Left colon (tissue), 2 donors: ENCODE measurements at regions not wholly inside any gene's neighbourhood (a gene's known extent, or its start where the extent isn't known, plus 50 kb on each side); places are given as distances from the start of the nearest gene placed in this dataset.

ENCODE experiments used
- ATAC-seq: fragments of 200-7000 bp; cut with Tn5 transposase; one replicate; pipeline ENCODE4 v1.9.1; 2020; ENCODE audit warnings: mild to moderate bottlenecking, moderate library complexity
- DNase-seq, 2 donors: peaks; one replicate each; pipeline ENCODE4 v3.0.0-alpha.2; 2020
- intact Hi-C, 2 donors: fragments of 100-400 bp; cut with DNase I in 1 of 2; cut with micrococcal nuclease in 1 of 2; formaldehyde crosslinking; loops; one replicate each; pipeline versions ENCODE4 v1.11.2 to v1.14.0; 2022; cut with DNase I, micrococcal nuclease
- donor health status: DM: no; HTN: no; CAD: no.
- donor health status: DM: yes; HTN: yes; CAD: no.

DNA sequence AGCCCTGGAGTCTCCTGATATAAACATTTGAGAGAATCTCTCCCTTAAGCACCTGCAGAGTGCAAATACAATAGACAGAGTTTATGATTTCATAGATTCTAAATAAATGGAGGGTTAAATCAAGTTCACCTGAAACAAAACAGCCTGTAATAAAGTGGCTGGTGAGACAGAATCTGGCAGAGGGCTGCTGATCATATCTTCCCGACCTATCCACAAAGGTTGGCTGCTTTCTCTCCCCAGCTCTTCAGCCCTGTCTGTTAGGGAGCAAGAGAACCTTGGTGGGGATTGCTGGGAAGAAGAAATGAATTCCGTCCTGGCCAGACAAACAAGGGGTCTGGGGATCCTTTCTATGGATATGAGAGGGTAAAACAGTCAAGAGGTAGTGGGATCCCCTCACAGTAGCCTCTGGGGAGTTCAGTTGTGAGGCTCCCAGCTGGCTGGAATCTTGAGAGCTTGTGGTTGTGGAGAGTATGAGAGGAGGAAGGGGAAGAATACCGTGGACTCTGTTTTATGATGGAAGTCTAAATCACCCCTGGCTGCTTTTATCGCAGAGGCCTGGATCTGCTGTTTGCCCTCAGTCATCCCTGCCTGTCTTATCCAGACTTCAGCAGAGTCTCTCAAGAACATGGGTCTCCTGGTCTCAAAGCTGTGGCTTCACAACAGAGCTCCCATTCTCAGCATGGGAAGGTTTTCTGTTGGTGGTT lies 451.3 kb downstream of the NTRK3 start:
- intact Hi-C loops: no loop called here
- no peak for DNase-seq
- no peak for ATAC-seq

- ATAC-seq: no peak
- DNase-seq: no peak
- intact Hi-C loops: no loop called here
Measured at GRCh38 chr15:87804451-87804850, 452.1 kb downstream of the NTRK3 start.

DNA sequence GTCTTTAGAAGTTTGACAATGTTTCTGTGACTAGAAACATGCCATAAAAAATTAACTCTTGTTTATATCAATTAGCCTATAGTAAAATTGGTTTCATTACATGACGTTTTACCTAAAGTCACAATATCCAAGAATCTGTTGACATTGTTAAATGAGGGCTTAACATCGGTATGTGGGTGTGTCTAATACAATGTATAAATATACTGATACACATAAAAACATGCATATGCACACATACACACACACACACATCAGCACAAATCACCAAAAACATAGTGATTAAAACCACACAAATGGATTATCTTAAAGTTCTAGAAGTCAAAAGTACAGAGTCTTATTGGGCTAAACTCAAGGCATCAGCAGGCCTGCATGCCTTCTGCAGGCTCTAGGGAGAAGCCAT lies 456.7 kb downstream of the NTRK3 start:
- DNase-seq (no peak), ATAC-seq (no peak)
- intact Hi-C loops: no loop called here

DNA sequence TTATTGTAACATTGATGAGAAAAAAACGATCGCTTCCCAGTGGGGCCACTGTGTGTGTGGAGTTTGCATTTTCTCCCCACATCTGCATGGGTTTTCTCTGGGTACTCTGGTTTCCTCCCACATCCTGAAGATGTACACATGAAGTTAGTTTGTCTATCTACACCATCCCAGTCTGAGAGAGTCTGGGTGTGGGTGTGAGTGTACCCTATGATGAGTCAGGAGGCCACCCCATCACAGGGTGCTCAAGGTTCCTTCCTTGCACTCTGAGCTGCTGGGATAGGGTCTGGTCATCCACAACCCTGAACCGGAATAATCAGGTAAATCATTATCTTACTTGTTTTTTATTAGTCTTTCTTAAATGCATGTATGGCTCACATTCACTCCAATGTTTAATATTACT lies 457.1 kb downstream of the NTRK3 start:
- intact Hi-C loops: no loop called here
- no peak for ATAC-seq
- no peak for DNase-seq

DNA sequence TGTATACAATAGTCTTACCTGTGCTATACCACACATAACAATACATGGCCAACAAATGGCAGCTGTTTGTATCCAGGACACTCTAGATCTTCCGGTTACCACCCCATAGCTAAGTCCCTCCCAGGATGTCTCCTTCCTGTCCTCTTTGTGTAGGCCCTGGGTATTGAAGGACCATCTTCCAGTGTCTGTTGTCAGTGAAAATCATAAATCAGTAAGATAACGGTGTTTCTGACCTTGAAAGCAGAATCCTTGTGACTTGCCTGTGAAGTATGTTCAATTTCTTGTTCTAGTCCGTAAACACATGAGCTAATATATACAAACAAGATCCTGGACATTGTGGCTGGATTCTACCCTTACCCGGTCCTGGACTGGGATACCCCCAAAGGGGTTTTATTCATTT lies 462.8 kb downstream of the NTRK3 start:
- ATAC-seq (no peak), DNase-seq (no peak)
- intact Hi-C loops: no loop called here

- ATAC-seq (no peak), DNase-seq (no peak)
- intact Hi-C loops: no loop called here
Measured at GRCh38 chr15:87792250-87793040, 464.1 kb downstream of the NTRK3 start.

DNA sequence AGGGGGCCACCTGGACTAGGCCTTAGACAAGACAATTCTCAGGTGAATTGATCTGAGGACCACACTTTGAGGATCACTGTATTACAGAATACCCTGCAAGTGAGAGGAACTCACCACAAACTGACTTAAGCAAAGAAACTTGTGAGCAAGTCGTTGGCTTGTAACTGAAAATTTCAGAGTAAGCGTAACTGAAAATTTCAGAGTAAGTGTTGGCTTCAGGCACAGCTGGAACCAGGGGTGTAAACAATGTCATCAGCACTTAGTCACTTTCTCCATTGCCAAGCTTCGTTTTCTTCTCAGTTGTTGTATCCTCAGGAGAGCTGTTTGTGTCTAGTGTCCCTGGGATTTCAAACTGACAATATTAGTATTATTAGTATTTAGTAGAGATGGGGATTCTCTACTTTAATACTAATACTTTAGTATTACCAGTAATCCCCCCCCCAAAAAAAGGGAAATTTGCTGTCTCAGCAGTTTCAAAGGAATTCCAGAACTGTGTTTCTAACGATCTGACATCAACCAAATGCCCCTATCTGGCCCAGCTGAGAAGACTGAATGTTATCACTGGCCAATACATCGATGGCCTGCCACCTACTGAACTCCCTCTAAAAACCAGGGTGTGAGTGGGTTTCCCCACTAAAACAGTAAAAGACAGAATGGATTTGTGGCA lies 474.4 kb downstream of the NTRK3 start:
- DNase-seq (no peak), ATAC-seq (no peak)

GRCh38 chr15:87779746-87780145 lies 476.8 kb downstream of the NTRK3 start:
- ATAC-seq (no peak), DNase-seq (no peak)
- intact Hi-C loops: no loop called here

More for the DNA sequence above, 474.4 kb downstream of the NTRK3 start:
- intact Hi-C loops: no loop called here

DNA sequence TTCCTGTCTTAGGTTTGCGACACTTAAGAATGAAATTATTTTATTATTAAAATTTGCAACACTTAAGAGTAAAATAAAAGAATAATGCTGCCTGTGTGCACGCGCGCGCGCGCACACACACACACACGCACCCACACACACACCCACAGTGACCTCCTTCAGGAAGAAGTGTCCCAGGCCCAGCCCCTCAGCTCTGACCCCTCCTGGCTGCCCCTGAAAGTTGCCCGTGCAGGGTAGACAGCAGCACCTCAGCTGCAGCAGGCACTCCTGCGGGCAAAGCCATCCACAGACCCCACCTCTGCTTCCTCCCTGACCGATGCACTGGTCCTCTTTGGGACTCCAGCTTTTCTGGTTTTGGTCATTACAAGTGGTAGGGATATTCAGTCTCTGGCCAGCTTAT lies 478.2 kb downstream of the NTRK3 start:
- ATAC-seq (no peak), DNase-seq (no peak)
- intact Hi-C loops: no loop called here

GRCh38 chr15:87777054-87777561 lies 479.4 kb downstream of the NTRK3 start:
- DNase-seq: no peak
- intact Hi-C loops: no loop called here
- ATAC-seq: no peak

DNA sequence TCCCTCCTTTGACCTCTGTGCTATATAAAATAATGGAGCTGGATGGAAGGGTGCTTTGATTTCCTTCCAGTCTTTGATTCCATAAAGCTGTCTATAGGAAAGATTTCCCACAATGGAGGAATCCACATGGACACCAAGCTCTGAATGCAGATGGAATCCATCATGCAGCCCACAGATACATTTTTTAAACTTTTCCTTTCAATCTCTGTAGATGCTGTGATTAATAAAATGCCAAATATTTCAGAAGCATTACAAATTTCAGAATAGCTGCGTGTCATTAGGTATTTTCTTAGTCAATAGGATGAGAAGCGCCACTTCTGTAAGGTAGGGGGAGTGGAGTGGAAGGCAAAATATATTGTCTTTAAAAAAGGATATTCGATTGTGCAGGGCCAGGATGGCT lies 489.0 kb downstream of the NTRK3 start:
- intact Hi-C loops: no loop called here
- ATAC-seq (no peak), DNase-seq (no peak)

- intact Hi-C loops: no loop called here
- no peak for ATAC-seq
- DNase-seq: no peak
Measured at GRCh38 chr15:87764461-87765240, 491.9 kb downstream of the NTRK3 start.

DNA sequence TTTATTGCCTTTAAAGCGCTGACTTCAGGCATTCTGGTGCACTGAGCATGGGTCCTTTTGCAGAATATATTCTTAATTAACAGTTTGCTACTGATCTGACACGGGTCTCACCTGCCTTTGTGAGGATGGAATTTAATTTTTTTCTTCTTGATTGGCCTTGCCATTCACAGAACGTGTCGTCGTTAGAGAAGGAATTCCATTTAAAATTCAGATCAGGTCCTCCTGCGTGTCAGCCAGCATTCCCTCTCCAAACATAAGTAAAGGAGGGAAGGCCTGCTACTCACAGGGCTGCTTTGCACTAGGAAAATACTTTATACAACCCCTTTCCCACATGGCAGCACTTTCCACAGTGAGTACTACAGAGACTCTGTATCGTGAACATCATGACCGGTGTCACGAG lies 492.7 kb downstream of the NTRK3 start:
- DNase-seq (no peak), ATAC-seq (no peak)
- intact Hi-C loops: no loop called here

DNA sequence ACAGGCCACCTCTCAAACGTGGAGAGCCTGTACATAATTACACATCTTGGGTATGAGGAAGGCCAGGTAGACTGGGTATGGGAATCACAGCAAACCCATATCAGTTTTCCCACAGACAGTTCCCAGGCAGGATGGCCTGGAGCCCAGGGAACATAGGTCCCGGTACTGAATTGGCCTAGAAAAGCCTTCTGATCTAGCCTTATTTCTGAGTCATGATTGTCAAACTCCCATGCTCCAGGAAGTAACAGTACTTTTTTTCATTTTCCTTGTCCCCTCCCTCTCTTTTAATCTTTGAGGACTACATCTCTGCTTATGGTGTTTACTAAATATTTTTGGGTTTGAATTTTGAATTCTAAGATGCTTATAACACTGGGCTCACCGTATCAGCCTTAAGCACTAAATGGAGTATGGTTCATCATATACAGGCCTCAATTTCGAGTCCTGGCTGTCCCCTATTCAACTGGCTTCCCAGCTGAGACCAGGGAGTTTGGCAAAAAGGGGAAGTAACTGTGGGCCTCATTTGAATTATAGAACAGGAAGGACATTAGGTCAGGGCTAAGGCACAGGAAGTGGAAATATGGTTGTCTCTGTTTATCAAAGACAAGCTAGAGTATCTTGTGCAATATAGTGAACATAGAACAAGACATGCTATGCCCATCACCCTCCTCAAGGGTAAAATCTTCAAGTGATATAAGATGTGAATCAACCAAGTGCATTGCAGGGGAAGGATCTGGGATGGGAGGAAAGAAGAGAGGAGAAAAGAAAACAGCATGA lies 494.6 kb downstream of the NTRK3 start:
- DNase-seq (no peak), ATAC-seq (no peak)
- intact Hi-C loops: no loop called here

GRCh38 chr15:87760547-87761314 lies 495.8 kb downstream of the NTRK3 start:
- intact Hi-C loops: no loop called here
- DNase-seq (no peak), ATAC-seq (no peak)

GRCh38 chr15:87758794-87759418 lies 497.6 kb downstream of the NTRK3 start:
- ATAC-seq (no peak), DNase-seq (no peak)
- intact Hi-C loops: no loop called here

- DNase-seq (no peak), ATAC-seq (no peak)
- intact Hi-C loops: no loop called here
Measured at GRCh38 chr15:87757084-87757483, 499.5 kb downstream of the NTRK3 start.
